ENCODE measurements at regions not wholly inside any gene's neighbourhood (a gene's known extent, or its start where the extent isn't known, plus 50 kb on each side); places are given as distances from the start of the nearest gene placed in this dataset.

- Histone ChIP-seq H3K27me3 (ENCODE audit: control insufficient read depth in 1 of 2, insufficient read depth in 2 of 2, low read length in 2 of 2) (no peaks in the 10 kb centered on the region), H3K27ac (ENCODE audit: low read depth in 1 of 2, low read length in 2 of 2) (no peak overlapping the region), H3K9me3 (ENCODE audit: control insufficient read depth in 1 of 2, insufficient read depth in 1 of 2, low read length in 2 of 2) (peaks cover 0 to 7% of the 10 kb centered on the region in 2 experiments), H3K4me3 (ENCODE audit: low read length) (no peak overlapping the region), H3K4me1 (ENCODE audit: insufficient read depth, low read length) (no peaks in the 10 kb centered on the region), H3K36me3 (ENCODE audit: insufficient read depth, low read length) (no peaks in the 10 kb centered on the region)
- TF ChIP-seq CTCF (IDR thresholded peaks at IDR 0.05): no peak
- no peaks in the 10 kb centered on the region for H3K9me3 Mint-ChIP-seq
- H3K4me3 Mint-ChIP-seq: no peak overlapping the region
- H3K27ac Mint-ChIP-seq: no peak overlapping the region
- H3K36me3 Mint-ChIP-seq (ENCODE audit: low read depth): no peaks in the 10 kb centered on the region
- CTCF ChIA-PET: no interaction called here
- no peak for ATAC-seq (ENCODE audit: poor library complexity)
- intact Hi-C loops (cut with DNase I, micrococcal nuclease): no loop called here
- H3K4me1 Mint-ChIP-seq (ENCODE audit: low read depth): no peaks in the 10 kb centered on the region
- POLR2A ChIA-PET: no interaction called here
- DNase-seq: no peak
- H3K27me3 Mint-ChIP-seq: no peaks in the 10 kb centered on the region
Measured at GRCh38 chr9:1267581-1267980, 217.4 kb downstream of the DMRT2 start.

GRCh38 chr9:1269533-1270315 is 219.6 kb downstream of the DMRT2 start:
- Mint-ChIP-seq H3K4me3 (no peak overlapping the region), H3K4me1 (ENCODE audit: low read depth) (no peaks in the 10 kb centered on the region), H3K27me3 (no peaks in the 10 kb centered on the region), H3K27ac (no peak overlapping the region), H3K9me3 (no peaks in the 10 kb centered on the region), H3K36me3 (ENCODE audit: low read depth) (no peaks in the 10 kb centered on the region)
- POLR2A ChIA-PET: no interaction called here
- Histone ChIP-seq H3K27ac (ENCODE audit: low read depth in 1 of 2, low read length in 2 of 2) (no peak overlapping the region), H3K9me3 (ENCODE audit: control insufficient read depth in 1 of 2, insufficient read depth in 1 of 2, low read length in 2 of 2) (peaks cover 0 to 7% of the 10 kb centered on the region in 2 experiments), H3K4me1 (ENCODE audit: insufficient read depth, low read length) (no peaks in the 10 kb centered on the region), H3K36me3 (ENCODE audit: insufficient read depth, low read length) (no peaks in the 10 kb centered on the region), H3K4me3 (ENCODE audit: low read length) (no peak overlapping the region), H3K27me3 (ENCODE audit: control insufficient read depth in 1 of 2, insufficient read depth in 2 of 2, low read length in 2 of 2) (no peaks in the 10 kb centered on the region)
- no peak for ATAC-seq (ENCODE audit: poor library complexity)
- no peak for TF ChIP-seq CTCF (IDR thresholded peaks at IDR 0.05)
- intact Hi-C loops (cut with DNase I, micrococcal nuclease): no loop called here
- no peak for DNase-seq
- CTCF ChIA-PET: no interaction called here

- no peaks in the 10 kb centered on the region for H3K36me3 Mint-ChIP-seq (ENCODE audit: low read depth)
- ATAC-seq (ENCODE audit: poor library complexity): no peak
- Histone ChIP-seq H3K9me3 (ENCODE audit: control insufficient read depth in 1 of 2, insufficient read depth in 1 of 2, low read length in 2 of 2) (peaks cover 0 to 7% of the 10 kb centered on the region in 2 experiments), H3K36me3 (ENCODE audit: insufficient read depth, low read length) (no peaks in the 10 kb centered on the region), H3K27ac (ENCODE audit: low read depth in 1 of 2, low read length in 2 of 2) (no peak overlapping the region), H3K27me3 (ENCODE audit: control insufficient read depth in 1 of 2, insufficient read depth in 2 of 2, low read length in 2 of 2) (no peaks in the 10 kb centered on the region), H3K4me1 (ENCODE audit: insufficient read depth, low read length) (no peaks in the 10 kb centered on the region), H3K4me3 (ENCODE audit: low read length) (no peak overlapping the region)
- H3K4me1 Mint-ChIP-seq (ENCODE audit: low read depth): no peaks in the 10 kb centered on the region
- DNase-seq: no peak
- intact Hi-C loops (cut with DNase I, micrococcal nuclease): no loop called here
- no peak overlapping the region for H3K4me3 Mint-ChIP-seq
- CTCF ChIA-PET: no interaction called here
- no peaks in the 10 kb centered on the region for H3K27me3 Mint-ChIP-seq
- H3K27ac Mint-ChIP-seq: no peak overlapping the region
- H3K9me3 Mint-ChIP-seq: no peaks in the 10 kb centered on the region
- TF ChIP-seq CTCF (IDR thresholded peaks at IDR 0.05): no peak
- POLR2A ChIA-PET: no interaction called here
Measured at GRCh38 chr9:1271367-1271766, 221.2 kb downstream of the DMRT2 start.
